ENCODE measurements at regions not wholly inside any gene's neighbourhood (a gene's known extent, or its start where the extent isn't known, plus 50 kb on each side); places are given as distances from the start of the nearest gene placed in this dataset.
"Not testable (repeated sequence)": the region's sequence is repeated elsewhere in the genome, so short reads cannot be mapped to it uniquely, and the experiment has no call there.

- H3K4me3 ChIP-seq (ENCODE audit: low read depth in 1 of 5, low read length in 5 of 5), result no peak overlapping the region
- H3K9me3 ChIP-seq (ENCODE audit: control insufficient read depth in 5 of 5, low read length in 5 of 5), result peaks cover 0 to 6% (median 0%) of the 10 kb centered on the region in 5 donors
- peaks cover 0 to 7% (median 3%) of the 10 kb centered on the region in 5 donors for H3K27me3 ChIP-seq (ENCODE audit: control insufficient read depth in 5 of 5, insufficient read depth in 4 of 5, low read length in 5 of 5)
- no peak overlapping the region for H3K27ac ChIP-seq (ENCODE audit: low read depth, low read length)
- H3K9ac ChIP-seq (ENCODE audit: low read length in 5 of 5), result no peak overlapping the region
- H3K4me1 ChIP-seq (ENCODE audit: control insufficient read depth in 5 of 5, insufficient read depth in 5 of 5, low read length in 5 of 5), result no peaks in the 10 kb centered on the region
- no peaks in the 10 kb centered on the region for H3K36me3 ChIP-seq (ENCODE audit: control insufficient read depth in 5 of 5, insufficient read depth in 5 of 5, low read length in 5 of 5)
These were observed 425.8 kb downstream of the TMEM121 start for GRCh38 chr14:105952222-105952621.

GRCh38 chr14:105952826-105953225 lies 426.4 kb downstream of the TMEM121 start:
- no peak overlapping the region for H3K27ac ChIP-seq (ENCODE audit: low read depth, low read length)
- peaks cover 0 to 7% (median 3%) of the 10 kb centered on the region in 5 donors for H3K27me3 ChIP-seq (ENCODE audit: control insufficient read depth in 5 of 5, insufficient read depth in 4 of 5, low read length in 5 of 5)
- H3K4me3 ChIP-seq (ENCODE audit: low read depth in 1 of 5, low read length in 5 of 5), result no peak overlapping the region
- H3K9me3 ChIP-seq (ENCODE audit: control insufficient read depth in 5 of 5, low read length in 5 of 5), result peaks cover 0 to 6% (median 0%) of the 10 kb centered on the region in 5 donors
- H3K36me3 ChIP-seq (ENCODE audit: control insufficient read depth in 5 of 5, insufficient read depth in 5 of 5, low read length in 5 of 5), result no peaks in the 10 kb centered on the region
- no peaks in the 10 kb centered on the region for H3K4me1 ChIP-seq (ENCODE audit: control insufficient read depth in 5 of 5, insufficient read depth in 5 of 5, low read length in 5 of 5)
- H3K9ac ChIP-seq (ENCODE audit: low read length in 5 of 5), result no peak overlapping the region

- not testable (repeated sequence) for H3K9me3 ChIP-seq (ENCODE audit: control insufficient read depth in 5 of 5, low read length in 5 of 5); H3K27me3 ChIP-seq (ENCODE audit: control insufficient read depth in 5 of 5, insufficient read depth in 4 of 5, low read length in 5 of 5); H3K9ac ChIP-seq (ENCODE audit: low read length in 5 of 5); H3K27ac ChIP-seq (ENCODE audit: low read depth, low read length); H3K4me1 ChIP-seq (ENCODE audit: control insufficient read depth in 5 of 5, insufficient read depth in 5 of 5, low read length in 5 of 5); H3K36me3 ChIP-seq (ENCODE audit: control insufficient read depth in 5 of 5, insufficient read depth in 5 of 5, low read length in 5 of 5); H3K4me3 ChIP-seq (ENCODE audit: low read depth in 1 of 5, low read length in 5 of 5)
These were observed 435.2 kb downstream of the TMEM121 start for GRCh38 chr14:105961625-105962024.

DNA sequence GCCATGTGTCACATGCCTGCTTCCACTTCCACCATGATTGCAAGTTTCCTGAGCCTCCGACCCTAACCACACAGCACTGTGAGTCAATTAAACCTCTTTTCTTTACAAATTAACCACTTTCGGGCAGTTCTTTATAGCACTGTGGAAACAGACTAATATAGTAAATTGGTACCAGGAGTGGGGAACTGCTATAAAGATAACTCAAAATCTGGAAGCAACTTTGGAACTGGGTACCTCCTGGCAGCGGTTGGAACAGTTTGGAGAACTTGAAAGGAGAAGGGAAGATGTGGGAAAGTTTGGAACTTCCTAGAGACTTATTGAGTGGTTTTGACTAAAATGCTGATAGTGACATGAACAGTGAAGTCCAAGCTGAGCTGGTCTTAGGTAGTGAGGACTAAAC lies 436.1 kb downstream of the TMEM121 start:
- peaks cover 0 to 2% (median 0%) of the 10 kb centered on the region in 5 donors for H3K4me1 ChIP-seq (ENCODE audit: control insufficient read depth in 5 of 5, insufficient read depth in 5 of 5, low read length in 5 of 5)
- no peak overlapping the region for H3K4me3 ChIP-seq (ENCODE audit: low read depth in 1 of 5, low read length in 5 of 5)
- peaks cover 0 to 7% (median 5%) of the 10 kb centered on the region in 5 donors for H3K9me3 ChIP-seq (ENCODE audit: control insufficient read depth in 5 of 5, low read length in 5 of 5)
- H3K9ac ChIP-seq (ENCODE audit: low read length in 5 of 5), result no peak overlapping the region
- no peaks in the 10 kb centered on the region for H3K36me3 ChIP-seq (ENCODE audit: control insufficient read depth in 5 of 5, insufficient read depth in 5 of 5, low read length in 5 of 5)
- H3K27me3 ChIP-seq (ENCODE audit: control insufficient read depth in 5 of 5, insufficient read depth in 4 of 5, low read length in 5 of 5), result peaks cover 0 to 3% (median 0%) of the 10 kb centered on the region in 5 donors
- H3K27ac ChIP-seq (ENCODE audit: low read depth, low read length), result no peak overlapping the region

DNA sequence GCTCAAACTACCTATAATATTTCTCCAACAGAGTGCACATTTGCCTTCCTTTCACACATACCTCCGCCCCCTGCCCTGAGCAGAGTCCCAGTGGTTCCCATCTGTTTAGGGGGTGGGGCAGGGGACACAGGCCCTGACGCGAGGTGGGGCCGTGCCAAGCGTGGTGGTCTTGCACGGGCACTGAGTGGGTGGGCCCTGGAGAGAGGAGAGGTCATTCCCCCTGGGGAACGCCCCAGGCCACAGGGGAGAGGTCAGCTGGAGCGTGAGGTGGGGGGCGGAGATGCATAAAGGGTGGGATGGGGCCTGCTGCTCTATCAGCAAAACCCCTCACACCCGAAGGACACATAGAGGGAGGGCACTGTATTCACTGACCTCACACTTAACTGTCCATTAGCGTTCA lies 441.9 kb downstream of the TMEM121 start:
- H3K9me3 ChIP-seq (ENCODE audit: control insufficient read depth in 5 of 5, low read length in 5 of 5), result no peaks in the 10 kb centered on the region
- H3K36me3 ChIP-seq (ENCODE audit: control insufficient read depth in 5 of 5, insufficient read depth in 5 of 5, low read length in 5 of 5), result no peaks in the 10 kb centered on the region
- H3K4me1 ChIP-seq (ENCODE audit: control insufficient read depth in 5 of 5, insufficient read depth in 5 of 5, low read length in 5 of 5), result peaks cover 0 to 11% (median 0%) of the 10 kb centered on the region in 5 donors
- H3K9ac ChIP-seq (ENCODE audit: low read length in 5 of 5), result no peak overlapping the region
- H3K4me3 ChIP-seq (ENCODE audit: low read depth in 1 of 5, low read length in 5 of 5), result no peak overlapping the region
- peaks cover 0 to 3% (median 0%) of the 10 kb centered on the region in 5 donors for H3K27me3 ChIP-seq (ENCODE audit: control insufficient read depth in 5 of 5, insufficient read depth in 4 of 5, low read length in 5 of 5)
- no peak overlapping the region for H3K27ac ChIP-seq (ENCODE audit: low read depth, low read length)

GRCh38 chr14:105969026-105969425 lies 442.6 kb downstream of the TMEM121 start:
- not testable (repeated sequence) for H3K27ac ChIP-seq (ENCODE audit: low read depth, low read length); H3K9me3 ChIP-seq (ENCODE audit: control insufficient read depth in 5 of 5, low read length in 5 of 5); H3K36me3 ChIP-seq (ENCODE audit: control insufficient read depth in 5 of 5, insufficient read depth in 5 of 5, low read length in 5 of 5); H3K9ac ChIP-seq (ENCODE audit: low read length in 5 of 5); H3K27me3 ChIP-seq (ENCODE audit: control insufficient read depth in 5 of 5, insufficient read depth in 4 of 5, low read length in 5 of 5); H3K4me3 ChIP-seq (ENCODE audit: low read depth in 1 of 5, low read length in 5 of 5)
- H3K4me1 ChIP-seq (ENCODE audit: control insufficient read depth in 5 of 5, insufficient read depth in 5 of 5, low read length in 5 of 5), result peaks cover 0 to 11% (median 0%) of the 10 kb centered on the region in 5 donors

DNA sequence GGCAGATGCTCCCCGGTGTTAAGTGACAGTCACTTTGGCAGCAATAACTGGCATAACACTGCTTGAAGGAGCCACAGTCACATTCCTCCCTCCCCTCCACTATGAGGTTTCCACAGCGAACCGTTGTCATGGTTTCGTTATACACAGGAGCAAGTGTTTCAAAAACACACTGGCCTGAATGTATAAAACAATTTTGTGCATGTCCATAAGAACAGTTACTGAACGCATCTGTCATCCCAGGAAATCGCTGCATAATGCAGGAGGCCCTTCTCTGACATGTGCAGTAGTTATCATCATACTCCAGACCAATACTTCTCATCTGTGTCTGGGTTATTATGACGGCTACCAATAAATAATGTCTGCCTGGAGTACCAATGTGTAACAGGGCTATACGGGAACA lies 444.4 kb downstream of the TMEM121 start:
- not testable (repeated sequence) for H3K9ac ChIP-seq (ENCODE audit: low read length in 5 of 5); H3K36me3 ChIP-seq (ENCODE audit: control insufficient read depth in 5 of 5, insufficient read depth in 5 of 5, low read length in 5 of 5); H3K9me3 ChIP-seq (ENCODE audit: control insufficient read depth in 5 of 5, low read length in 5 of 5); H3K27ac ChIP-seq (ENCODE audit: low read depth, low read length); H3K4me3 ChIP-seq (ENCODE audit: low read depth in 1 of 5, low read length in 5 of 5)
- H3K27me3 ChIP-seq (ENCODE audit: control insufficient read depth in 5 of 5, insufficient read depth in 4 of 5, low read length in 5 of 5), result peaks cover 9 to 20% (median 13%) of the 10 kb centered on the region in 5 donors
- peaks cover 0 to 11% (median 0%) of the 10 kb centered on the region in 5 donors for H3K4me1 ChIP-seq (ENCODE audit: control insufficient read depth in 5 of 5, insufficient read depth in 5 of 5, low read length in 5 of 5)

GRCh38 chr14:105971593-105972500 lies 445.5 kb downstream of the TMEM121 start:
- no peaks in the 10 kb centered on the region for H3K9me3 ChIP-seq (ENCODE audit: control insufficient read depth in 5 of 5, low read length in 5 of 5)
- no peaks in the 10 kb centered on the region for H3K36me3 ChIP-seq (ENCODE audit: control insufficient read depth in 5 of 5, insufficient read depth in 5 of 5, low read length in 5 of 5)
- peaks cover 0 to 11% (median 0%) of the 10 kb centered on the region in 5 donors for H3K4me1 ChIP-seq (ENCODE audit: control insufficient read depth in 5 of 5, insufficient read depth in 5 of 5, low read length in 5 of 5)
- H3K27ac ChIP-seq (ENCODE audit: low read depth, low read length), result no peak overlapping the region
- H3K9ac ChIP-seq (ENCODE audit: low read length in 5 of 5), result no peak overlapping the region
- peaks cover 9 to 20% (median 13%) of the 10 kb centered on the region in 5 donors for H3K27me3 ChIP-seq (ENCODE audit: control insufficient read depth in 5 of 5, insufficient read depth in 4 of 5, low read length in 5 of 5)
- no peak overlapping the region for H3K4me3 ChIP-seq (ENCODE audit: low read depth in 1 of 5, low read length in 5 of 5)

DNA sequence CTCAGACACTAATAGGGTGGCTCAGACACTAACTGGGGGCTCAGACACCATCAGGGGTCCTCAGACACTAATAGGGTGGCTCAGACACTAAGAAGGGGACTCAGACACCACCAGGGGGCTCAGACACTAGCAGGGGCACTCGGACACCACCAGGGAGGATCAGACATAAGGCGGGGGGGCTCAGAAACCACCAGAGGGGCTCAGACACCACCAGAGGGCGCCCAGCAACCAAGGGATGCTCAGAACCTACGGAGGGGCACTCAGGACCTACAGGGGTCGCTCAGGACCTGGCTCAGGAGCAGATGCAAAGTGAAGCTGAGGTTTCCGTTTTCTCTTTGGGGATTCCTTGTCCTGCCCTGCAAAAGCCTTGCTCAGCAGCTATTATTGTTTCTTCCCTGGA lies 448.5 kb downstream of the TMEM121 start:
- Histone ChIP-seq H3K27me3 (ENCODE audit: control insufficient read depth in 5 of 5, insufficient read depth in 4 of 5, low read length in 5 of 5) (peaks cover 9 to 17% (median 13%) of the 10 kb centered on the region in 5 donors), H3K9ac (ENCODE audit: low read length in 5 of 5) (no peak overlapping the region), H3K4me3 (ENCODE audit: low read depth in 1 of 5, low read length in 5 of 5) (no peak overlapping the region), H3K4me1 (ENCODE audit: control insufficient read depth in 5 of 5, insufficient read depth in 5 of 5, low read length in 5 of 5) (no peaks in the 10 kb centered on the region), H3K27ac (ENCODE audit: low read depth, low read length) (no peak overlapping the region), H3K9me3 (ENCODE audit: control insufficient read depth in 5 of 5, low read length in 5 of 5) (no peaks in the 10 kb centered on the region), H3K36me3 (ENCODE audit: control insufficient read depth in 5 of 5, insufficient read depth in 5 of 5, low read length in 5 of 5) (no peaks in the 10 kb centered on the region)

DNA sequence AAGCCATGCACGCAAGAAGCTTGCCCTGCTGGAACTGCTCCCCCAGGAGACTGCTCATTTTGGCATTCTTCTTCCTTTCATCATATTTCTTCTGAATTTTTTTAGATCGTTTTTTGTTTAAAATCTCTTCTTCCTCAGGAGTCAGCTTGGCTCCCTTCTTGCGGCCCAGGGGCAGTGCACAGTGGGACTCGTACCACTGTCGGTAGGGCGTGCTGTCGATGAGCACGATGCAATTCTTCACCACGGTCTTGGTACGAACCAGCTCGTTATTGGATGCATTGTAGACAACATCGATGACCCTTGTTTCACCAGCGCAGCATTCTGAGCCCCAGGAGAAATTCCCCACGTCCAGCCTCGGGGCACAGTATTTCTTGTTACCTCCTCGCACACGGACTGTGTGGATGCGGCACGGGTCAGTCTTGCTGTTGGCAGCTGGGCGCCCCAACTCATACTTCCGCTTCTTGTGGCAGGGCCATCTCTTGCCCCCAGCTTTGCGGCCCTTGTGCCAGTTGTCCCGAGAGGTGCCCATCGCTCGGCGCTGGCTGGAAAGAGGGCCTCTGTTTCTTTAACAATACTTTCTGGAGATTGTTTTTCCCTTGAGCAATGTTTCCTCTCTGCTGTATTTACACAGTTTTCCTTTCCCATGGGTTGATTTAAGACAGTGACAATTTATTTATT lies 452.4 kb downstream of the TMEM121 start:
- H3K4me1 ChIP-seq (ENCODE audit: control insufficient read depth in 5 of 5, insufficient read depth in 5 of 5, low read length in 5 of 5), result no peaks in the 10 kb centered on the region
- peaks cover 9 to 14% (median 10%) of the 10 kb centered on the region in 5 donors for H3K27me3 ChIP-seq (ENCODE audit: control insufficient read depth in 5 of 5, insufficient read depth in 4 of 5, low read length in 5 of 5)
- H3K9ac ChIP-seq (ENCODE audit: low read length in 5 of 5), result no peak overlapping the region
- H3K9me3 ChIP-seq (ENCODE audit: control insufficient read depth in 5 of 5, low read length in 5 of 5), result no peaks in the 10 kb centered on the region
- no peak overlapping the region for H3K27ac ChIP-seq (ENCODE audit: low read depth, low read length)
- no peaks in the 10 kb centered on the region for H3K36me3 ChIP-seq (ENCODE audit: control insufficient read depth in 5 of 5, insufficient read depth in 5 of 5, low read length in 5 of 5)
- no peak overlapping the region for H3K4me3 ChIP-seq (ENCODE audit: low read depth in 1 of 5, low read length in 5 of 5)
